ENCODE measurements at regions not wholly inside any gene's neighbourhood (a gene's known extent, or its start where the extent isn't known, plus 50 kb on each side); places are given as distances from the start of the nearest gene placed in this dataset.

- Histone ChIP-seq H3K4me3 (replicated peaks; ENCODE audit: insufficient read depth, low read length) (no peak overlapping the region), H3K27me3 (ENCODE audit: insufficient read depth, poor library complexity, severe bottlenecking) (no peaks in the 10 kb centered on the region), H3K27ac (replicated peaks) (no peak overlapping the region)
- no peak for TF ChIP-seq POLR2AphosphoS5 (IDR thresholded peaks at IDR 0.05; ENCODE audit: low read depth)
- no peak for TF ChIP-seq REST (IDR thresholded peaks at IDR 0.05; ENCODE audit: insufficient replicate concordance, low read depth)
- TF ChIP-seq SPI1 (IDR thresholded peaks at IDR 0.05; ENCODE audit: borderline replicate concordance, low read depth), result no peak
- TF ChIP-seq GABPA (IDR thresholded peaks at IDR 0.05; ENCODE audit: low read depth), result no peak
- TF ChIP-seq CTCF (IDR thresholded peaks at IDR 0.05; ENCODE audit: insufficient read depth, low read length), result no peak
- DNase-seq (ENCODE audit: low read depth in 1 of 2, low spot score in 1 of 2), result no peak
Measured at GRCh38 chr14:98993818-98994217, 278.2 kb downstream of the BCL11B start.

GRCh38 chr14:98994561-98994960, 277.4 kb downstream of the BCL11B start:
- Histone ChIP-seq H3K27me3 (ENCODE audit: insufficient read depth, poor library complexity, severe bottlenecking) (no peaks in the 10 kb centered on the region), H3K4me3 (replicated peaks; ENCODE audit: insufficient read depth, low read length) (no peak overlapping the region), H3K27ac (replicated peaks) (no peak overlapping the region)
- TF ChIP-seq GABPA (IDR thresholded peaks at IDR 0.05; ENCODE audit: low read depth), result no peak
- no peak for TF ChIP-seq SPI1 (IDR thresholded peaks at IDR 0.05; ENCODE audit: borderline replicate concordance, low read depth)
- no peak for TF ChIP-seq REST (IDR thresholded peaks at IDR 0.05; ENCODE audit: insufficient replicate concordance, low read depth)
- no peak for TF ChIP-seq POLR2AphosphoS5 (IDR thresholded peaks at IDR 0.05; ENCODE audit: low read depth)
- TF ChIP-seq CTCF (IDR thresholded peaks at IDR 0.05; ENCODE audit: insufficient read depth, low read length), result no peak
- DNase-seq (ENCODE audit: low read depth in 1 of 2, low spot score in 1 of 2), result no peak

- DNase-seq (ENCODE audit: low read depth in 1 of 2, low spot score in 1 of 2), result no peak
- TF ChIP-seq SPI1 (IDR thresholded peaks at IDR 0.05; ENCODE audit: borderline replicate concordance, low read depth), result no peak
- TF ChIP-seq REST (IDR thresholded peaks at IDR 0.05; ENCODE audit: insufficient replicate concordance, low read depth), result no peak
- TF ChIP-seq CTCF (IDR thresholded peaks at IDR 0.05; ENCODE audit: insufficient read depth, low read length), result no peak
- TF ChIP-seq GABPA (IDR thresholded peaks at IDR 0.05; ENCODE audit: low read depth), result no peak
- TF ChIP-seq POLR2AphosphoS5 (IDR thresholded peaks at IDR 0.05; ENCODE audit: low read depth), result no peak
- no peak overlapping the region for H3K4me3 ChIP-seq (replicated peaks; ENCODE audit: insufficient read depth, low read length)
- no peak overlapping the region for H3K27ac ChIP-seq (replicated peaks)
- H3K27me3 ChIP-seq (ENCODE audit: insufficient read depth, poor library complexity, severe bottlenecking), result no peaks in the 10 kb centered on the region
Measured at GRCh38 chr14:98997526-98998205, 274.3 kb downstream of the BCL11B start.
